HT-29 (cell line): ENCODE measurements at regions not wholly inside any gene's neighbourhood (a gene's known extent, or its start where the extent isn't known, plus 50 kb on each side); places are given as distances from the start of the nearest gene placed in this dataset.

Experiments
- DNase-seq: peaks from one replicate; pipeline ENCODE4 v3.0.0-alpha.2; 2015; ENCODE audit warnings: low spot score

DNA sequence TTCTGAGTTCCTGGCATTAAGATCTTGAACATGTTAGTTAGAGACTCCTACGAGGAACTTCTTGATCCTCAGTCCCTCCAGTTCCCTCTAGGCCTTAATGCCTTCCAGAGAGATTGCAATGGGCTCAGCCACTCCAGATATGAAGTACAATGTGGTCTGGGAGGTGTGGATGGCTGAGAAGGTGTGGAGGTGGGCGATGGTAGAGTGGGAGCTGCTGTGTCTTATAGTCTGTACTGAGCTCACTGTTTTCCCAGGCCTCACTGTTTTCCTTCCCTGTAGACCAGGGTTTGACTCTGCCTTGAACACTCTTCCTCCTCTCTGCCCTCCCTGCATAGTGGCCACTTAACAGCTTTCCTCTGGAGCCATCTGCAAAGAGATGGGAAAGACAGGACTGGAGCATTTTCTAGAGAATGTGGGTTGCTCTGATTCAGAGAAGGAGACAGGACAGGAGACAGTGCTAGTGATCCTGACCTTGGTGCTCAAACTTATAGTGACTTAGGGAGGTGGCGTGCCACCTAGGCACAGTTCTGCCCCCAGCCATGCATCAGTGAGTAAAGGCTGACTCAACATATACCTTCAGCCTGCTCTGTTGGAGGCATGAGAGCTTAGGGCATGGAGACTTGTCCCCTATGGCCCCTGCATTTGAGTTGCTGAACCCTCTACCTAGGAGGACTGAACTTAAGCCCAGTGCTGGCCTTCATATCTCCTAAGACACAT is 129.7 kb downstream of the TDRD15 start:
- DNase-seq, result no peak

- DNase-seq, result no peak
Measured at GRCh38 chr2:21254170-21254965, 130.6 kb downstream of the TDRD15 start.

DNA sequence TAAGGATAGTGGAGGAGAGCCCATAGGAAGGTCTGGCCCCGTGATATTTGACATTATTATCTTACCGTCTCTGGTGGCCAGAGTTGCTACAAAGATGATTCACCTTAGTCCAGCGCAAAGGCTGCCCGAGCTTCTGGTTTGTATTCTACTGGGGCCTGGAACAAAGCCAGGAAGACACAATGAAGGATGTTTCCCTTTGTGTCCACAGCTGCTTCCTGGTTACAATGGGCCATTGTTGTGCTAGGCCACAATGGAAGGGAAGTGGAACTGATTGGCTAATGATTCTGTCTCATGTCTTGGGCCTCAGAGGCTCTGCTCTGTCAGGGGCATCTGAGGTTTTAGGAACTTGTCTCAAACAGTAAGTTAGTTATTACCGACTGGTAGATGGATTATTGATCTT is 132.2 kb downstream of the TDRD15 start:
- peak; percentile 38 for DNase-seq

DNA sequence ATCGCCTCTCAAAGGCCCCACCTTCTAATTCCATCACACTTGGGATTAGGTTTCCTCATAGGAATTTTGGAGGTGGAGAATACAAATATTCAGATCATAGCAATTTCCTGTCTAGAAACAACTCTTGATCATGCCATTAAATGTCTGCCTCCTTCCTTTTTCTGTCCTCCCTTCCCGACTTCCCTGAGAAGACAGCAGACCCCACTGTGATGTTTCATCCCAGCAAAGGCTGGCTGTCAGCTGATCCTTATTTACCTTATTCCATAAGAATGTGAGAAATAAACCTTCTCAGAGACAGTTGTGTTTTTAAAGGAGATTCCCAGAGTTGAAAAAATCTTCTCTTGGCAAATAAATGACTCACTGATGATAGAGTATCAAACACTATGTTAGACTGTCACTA is 133.9 kb downstream of the TDRD15 start:
- no peak for DNase-seq

DNA sequence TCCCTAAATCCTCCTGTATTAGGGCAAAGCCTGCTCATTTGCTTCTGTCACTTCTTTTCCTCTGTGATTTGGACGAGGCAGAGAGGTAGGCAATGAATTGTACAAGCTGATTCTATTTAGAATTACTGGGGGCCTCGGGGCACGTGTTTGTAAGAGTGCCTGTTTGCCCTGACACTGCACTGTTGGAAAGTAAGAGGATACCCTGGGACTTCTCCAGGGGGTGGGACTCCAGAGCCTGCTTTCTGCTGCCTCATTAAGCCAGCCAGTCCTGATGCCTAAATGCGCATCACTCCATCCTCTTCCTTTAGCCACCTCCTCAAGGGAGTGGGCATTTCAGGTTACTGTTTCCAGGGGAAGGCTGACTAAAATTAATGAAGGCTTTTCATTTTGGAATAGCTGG is 134.3 kb downstream of the TDRD15 start:
- DNase-seq, result no peak

- DNase-seq, result no peak
Measured at GRCh38 chr2:21260311-21260710, 136.5 kb downstream of the TDRD15 start.

GRCh38 chr2:21261591-21261990 is 137.8 kb downstream of the TDRD15 start:
- DNase-seq, result no peak

DNA sequence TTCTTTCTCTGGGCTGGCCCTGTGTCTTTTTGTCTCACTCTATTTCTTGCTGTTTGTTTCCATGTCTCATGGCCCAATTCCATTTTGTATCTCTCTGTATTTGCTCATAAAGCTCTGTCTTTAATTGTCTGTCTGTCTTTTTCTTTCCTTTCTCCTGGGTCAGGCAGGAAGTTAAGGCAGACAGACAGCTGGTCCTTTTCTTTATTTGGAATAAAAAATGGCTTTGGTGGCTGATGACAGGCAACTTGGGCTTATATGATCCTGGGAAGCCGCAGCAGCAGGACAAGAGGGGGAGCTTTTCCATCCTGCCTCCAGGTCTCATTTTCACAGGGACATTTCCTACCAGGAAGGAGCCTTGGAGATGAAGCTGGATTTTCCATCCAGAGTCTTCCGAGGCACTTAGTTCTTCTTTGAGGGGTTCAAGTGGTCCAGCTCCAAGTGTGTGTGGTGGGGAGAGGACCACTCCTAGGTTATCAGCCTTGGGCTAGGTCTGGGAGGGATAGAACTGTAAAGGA is 138.7 kb downstream of the TDRD15 start:
- no peak for DNase-seq

DNA sequence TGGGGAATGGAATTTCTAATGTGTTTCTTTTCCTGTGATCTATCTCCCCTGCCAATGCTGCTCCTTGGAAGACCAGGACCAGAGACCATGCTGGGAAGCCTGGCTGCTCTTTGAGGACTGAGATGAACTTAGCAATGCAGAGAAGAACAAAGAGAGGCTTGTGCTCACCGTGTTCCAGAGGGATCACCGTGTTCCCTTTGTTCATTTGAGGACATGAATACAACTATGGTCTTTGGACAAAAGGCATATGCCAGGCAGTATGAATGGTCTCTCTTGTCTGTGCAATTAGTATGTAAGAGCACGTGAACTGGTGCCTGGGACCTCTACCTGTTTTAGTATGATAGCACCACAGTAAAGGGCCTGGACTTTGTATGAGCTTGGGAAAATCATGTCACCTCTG is 139.9 kb downstream of the TDRD15 start:
- no peak for DNase-seq

GRCh38 chr2:21265752-21266151 is 142.0 kb downstream of the TDRD15 start:
- DNase-seq, result no peak

DNA sequence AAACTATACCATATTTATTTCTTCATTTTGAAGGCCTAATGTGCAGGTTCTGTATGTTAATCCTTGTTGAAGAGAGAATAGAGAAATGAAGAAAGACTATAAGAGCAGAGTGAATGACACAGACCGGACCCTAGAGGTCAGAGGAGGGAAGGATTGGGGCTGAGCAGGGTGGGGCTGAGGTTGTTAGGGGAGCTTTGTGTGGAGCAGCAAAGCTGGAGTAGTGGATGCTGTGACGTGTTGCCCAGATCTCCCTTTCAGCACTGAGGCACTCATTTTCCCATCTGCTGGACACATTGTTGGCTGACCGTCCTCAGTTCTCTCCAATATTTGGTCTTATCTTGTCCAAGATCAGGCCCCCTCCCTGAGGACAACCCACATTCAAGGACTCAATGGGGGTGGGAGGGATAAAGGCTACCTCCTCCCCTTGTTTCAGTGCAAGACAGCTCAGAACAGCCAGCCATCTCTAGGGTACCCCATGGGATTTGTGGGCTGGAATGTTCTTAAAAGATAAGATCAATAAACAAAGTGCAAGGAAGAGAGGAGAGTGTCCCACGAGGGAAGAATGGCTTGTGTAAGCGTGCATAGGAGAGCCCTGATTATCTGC is 143.6 kb downstream of the TDRD15 start:
- DNase-seq, result no peak

DNA sequence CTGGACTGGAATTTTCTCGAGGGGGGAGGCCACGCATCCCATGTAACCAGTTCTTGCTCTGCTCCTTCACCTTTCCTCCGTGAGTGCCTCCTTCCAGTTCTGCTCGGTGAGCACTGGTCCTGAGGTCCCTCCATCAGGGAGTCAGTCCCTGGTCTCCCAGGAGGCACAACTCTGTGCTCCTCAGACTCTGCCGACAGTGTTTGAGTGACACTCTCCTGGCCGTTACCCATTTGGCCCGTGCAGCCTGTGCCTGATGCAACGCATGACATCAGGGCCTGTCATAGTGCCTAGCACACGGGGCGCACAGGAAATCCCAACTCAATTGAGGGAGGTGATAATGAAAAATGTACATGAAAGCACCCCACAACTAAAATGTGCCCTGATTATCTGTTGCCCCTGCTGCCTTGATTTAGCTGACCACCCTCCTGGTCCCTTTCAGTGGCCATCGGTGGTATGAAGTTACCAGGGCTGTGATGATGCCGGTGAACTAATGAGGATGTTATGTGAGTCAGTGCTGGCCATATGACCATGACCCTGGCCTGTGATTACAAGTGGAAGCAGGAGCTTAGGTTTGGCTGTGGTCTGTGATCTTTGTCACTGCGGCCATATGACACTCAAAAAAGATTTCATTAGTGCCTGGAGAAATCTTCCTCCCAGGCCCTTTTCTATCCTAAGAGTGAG is 144.6 kb downstream of the TDRD15 start:
- no peak for DNase-seq

GRCh38 chr2:21268878-21269224 is 145.1 kb downstream of the TDRD15 start:
- DNase-seq, result no peak

GRCh38 chr2:21269382-21269781 is 145.6 kb downstream of the TDRD15 start:
- no peak for DNase-seq

DNA sequence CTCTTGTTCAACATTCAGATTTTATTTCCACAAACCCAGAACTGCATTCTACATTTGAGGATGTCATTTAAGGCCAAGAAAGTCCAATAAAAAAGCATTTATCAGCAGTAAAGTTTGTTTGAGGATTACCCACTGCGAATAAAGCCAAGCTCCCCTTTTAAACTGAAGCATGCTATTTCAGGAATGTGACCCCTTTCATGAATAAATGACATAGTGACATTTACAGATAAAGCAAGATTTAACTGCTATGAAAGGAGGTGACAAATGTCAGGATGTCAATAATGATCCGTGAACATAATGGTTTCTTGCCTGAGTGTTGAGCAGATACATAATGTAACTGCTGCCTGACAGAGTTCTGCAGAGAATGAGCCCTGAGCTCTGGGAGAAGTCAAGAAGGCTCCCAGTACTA is 146.3 kb downstream of the TDRD15 start:
- DNase-seq, result no peak

GRCh38 chr2:21270708-21271122 is 146.9 kb downstream of the TDRD15 start:
- no peak for DNase-seq

- no peak for DNase-seq
Measured at GRCh38 chr2:21276163-21276562, 152.4 kb downstream of the TDRD15 start.

DNA sequence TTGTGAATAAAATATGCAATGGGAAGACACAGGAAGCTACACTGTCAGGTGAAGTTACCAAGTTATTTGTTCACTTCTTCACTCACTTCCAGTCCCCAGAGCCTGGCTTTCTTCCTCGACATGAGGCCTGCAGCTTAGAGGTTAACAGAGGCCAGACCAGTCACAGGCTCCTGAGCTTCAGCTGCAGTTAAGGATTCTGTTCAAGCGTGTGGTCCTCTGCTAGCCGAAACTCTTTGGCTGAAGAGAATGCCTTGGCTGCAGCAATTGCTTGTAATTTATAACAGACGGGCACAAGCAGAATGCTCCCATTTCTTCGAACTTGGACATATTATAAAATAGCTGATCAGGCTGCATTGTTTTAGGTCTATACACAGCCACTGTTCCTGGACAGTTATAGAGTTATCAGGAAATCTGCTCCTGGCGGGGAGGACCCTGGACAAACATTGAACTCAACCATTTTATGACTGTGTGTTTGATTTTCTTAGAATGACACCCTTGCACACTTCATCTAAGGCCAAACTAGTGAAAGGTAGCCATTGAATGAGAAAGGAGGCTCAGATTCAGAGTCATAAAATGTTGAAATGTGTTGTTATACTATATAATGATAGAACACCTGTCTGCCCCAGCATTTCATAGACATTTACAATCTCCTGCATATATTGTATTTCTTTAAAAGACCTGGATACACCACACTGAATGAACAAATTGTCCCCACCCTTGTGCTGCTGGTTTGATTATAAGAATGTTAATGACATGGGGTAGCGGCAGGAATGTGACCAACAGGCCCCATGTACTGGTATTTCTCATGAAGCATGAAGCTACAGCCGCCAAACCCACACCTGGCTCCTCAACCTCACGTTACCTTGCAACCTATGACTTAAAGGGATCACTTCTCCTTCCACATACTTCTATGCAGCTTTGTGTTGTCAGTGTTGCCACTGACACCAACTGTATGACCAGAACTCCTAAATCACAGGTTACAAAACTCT is 153.6 kb downstream of the TDRD15 start:
- DNase-seq, result no peak

DNA sequence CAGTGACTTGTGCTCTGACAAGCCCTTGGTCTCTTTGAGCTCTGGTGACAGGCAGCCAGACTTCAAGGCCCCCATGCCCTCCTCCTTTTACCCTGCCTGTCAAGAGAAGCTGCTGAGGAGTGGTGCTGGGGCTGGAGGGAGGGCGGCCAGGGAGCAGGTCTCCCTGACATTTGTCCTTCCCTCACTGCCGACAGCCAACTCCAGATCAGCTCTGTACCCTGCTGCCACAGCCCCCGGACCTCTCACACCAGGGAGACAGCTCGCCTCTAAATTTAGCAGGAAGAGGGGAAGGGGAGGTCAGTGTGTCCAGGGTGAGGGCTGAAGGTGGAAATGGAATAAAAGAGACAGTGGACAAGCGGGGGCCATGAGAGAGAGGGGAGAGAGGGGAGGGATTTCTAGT is 155.8 kb downstream of the TDRD15 start:
- no peak for DNase-seq

- DNase-seq, result no peak
Measured at GRCh38 chr2:21280793-21281192, 157.0 kb downstream of the TDRD15 start.

DNA sequence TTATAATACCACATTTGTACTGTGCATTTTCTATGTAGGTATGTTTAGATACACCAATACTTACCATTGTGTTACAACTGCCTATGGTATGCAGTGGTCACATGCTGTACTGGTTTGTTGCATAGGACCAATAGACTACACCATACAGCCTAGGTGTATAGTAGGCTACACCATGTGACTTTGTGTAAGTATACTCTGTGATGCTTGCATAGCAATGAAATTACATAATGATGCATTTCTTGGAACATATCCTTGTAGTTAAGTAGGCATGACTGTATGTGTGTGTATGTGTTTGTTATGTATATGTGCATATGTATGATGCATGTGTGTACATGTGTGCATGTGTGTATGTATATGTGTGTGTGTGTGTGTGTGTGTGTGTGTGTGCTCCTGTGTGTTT is 157.6 kb downstream of the TDRD15 start:
- DNase-seq, result no peak
